ENCODE measurements at regions not wholly inside any gene's neighbourhood (a gene's known extent, or its start where the extent isn't known, plus 50 kb on each side); places are given as distances from the start of the nearest gene placed in this dataset.

GRCh38 chr1:190880352-190880751 lies 402.7 kb upstream of the BRINP3 start:
- TF ChIP-seq CTCF (IDR thresholded peaks at IDR 0.05; ENCODE audit: unreplicated experiment), result no peak
- DNase-seq (ENCODE audit: low spot score, unreplicated experiment), result no peak
- peaks cover 3% of the 10 kb centered on the region for H3K4me1 Mint-ChIP-seq (ENCODE audit: low read depth)

GRCh38 chr1:190881064-190881463 lies 403.4 kb upstream of the BRINP3 start:
- Mint-ChIP-seq H3K4me3 (ENCODE audit: low read depth) (no peak overlapping the region), H3K4me1 (ENCODE audit: low read depth) (peaks cover 3% of the 10 kb centered on the region), H3K9me3 (ENCODE audit: low read depth) (no peaks in the 10 kb centered on the region), H3K27me3 (no peaks in the 10 kb centered on the region), H3K27ac (no peak overlapping the region), H3K36me3 (ENCODE audit: insufficient read depth) (no peaks in the 10 kb centered on the region)
- TF ChIP-seq CTCF (IDR thresholded peaks at IDR 0.05; ENCODE audit: unreplicated experiment), result no peak
- no peak for DNase-seq (ENCODE audit: low spot score, unreplicated experiment)

More at GRCh38 chr1:190880352-190880751, 402.7 kb upstream of the BRINP3 start:
- H3K4me3 Mint-ChIP-seq (ENCODE audit: low read depth), result no peak overlapping the region
- H3K9me3 Mint-ChIP-seq (ENCODE audit: low read depth), result no peaks in the 10 kb centered on the region
- no peaks in the 10 kb centered on the region for H3K27me3 Mint-ChIP-seq
- no peaks in the 10 kb centered on the region for H3K36me3 Mint-ChIP-seq (ENCODE audit: insufficient read depth)
- H3K27ac Mint-ChIP-seq, result no peak overlapping the region

GRCh38 chr1:190897233-190897632 lies 419.6 kb upstream of the BRINP3 start:
- no peaks in the 10 kb centered on the region for H3K9me3 Mint-ChIP-seq (ENCODE audit: low read depth)
- no peaks in the 10 kb centered on the region for H3K4me1 Mint-ChIP-seq (ENCODE audit: low read depth)
- no peak for DNase-seq (ENCODE audit: low spot score, unreplicated experiment)
- no peak overlapping the region for H3K27ac Mint-ChIP-seq
- H3K27me3 Mint-ChIP-seq, result peaks cover 4% of the 10 kb centered on the region
- no peak overlapping the region for H3K4me3 Mint-ChIP-seq (ENCODE audit: low read depth)
- no peak for TF ChIP-seq CTCF (IDR thresholded peaks at IDR 0.05; ENCODE audit: unreplicated experiment)
- H3K36me3 Mint-ChIP-seq (ENCODE audit: insufficient read depth), result no peaks in the 10 kb centered on the region

- Mint-ChIP-seq H3K9me3 (ENCODE audit: low read depth) (no peaks in the 10 kb centered on the region), H3K36me3 (ENCODE audit: insufficient read depth) (no peaks in the 10 kb centered on the region), H3K27ac (no peak overlapping the region), H3K27me3 (no peaks in the 10 kb centered on the region), H3K4me1 (ENCODE audit: low read depth) (no peaks in the 10 kb centered on the region), H3K4me3 (ENCODE audit: low read depth) (no peak overlapping the region)
- DNase-seq (ENCODE audit: low spot score, unreplicated experiment), result no peak
- no peak for TF ChIP-seq CTCF (IDR thresholded peaks at IDR 0.05; ENCODE audit: unreplicated experiment)
These were observed 426.5 kb upstream of the BRINP3 start for GRCh38 chr1:190904091-190904695.

- Mint-ChIP-seq H3K36me3 (ENCODE audit: insufficient read depth) (no peaks in the 10 kb centered on the region), H3K27me3 (no peaks in the 10 kb centered on the region), H3K27ac (no peak overlapping the region), H3K9me3 (ENCODE audit: low read depth) (no peaks in the 10 kb centered on the region), H3K4me3 (ENCODE audit: low read depth) (no peak overlapping the region), H3K4me1 (ENCODE audit: low read depth) (no peaks in the 10 kb centered on the region)
- DNase-seq (ENCODE audit: low spot score, unreplicated experiment), result no peak
- TF ChIP-seq CTCF (IDR thresholded peaks at IDR 0.05; ENCODE audit: unreplicated experiment), result no peak
These were observed 428.6 kb upstream of the BRINP3 start for GRCh38 chr1:190906206-190906725.

All from progenitor cell of endocrine pancreas (in vitro differentiated cells).